ENCODE measurements at regions not wholly inside any gene's neighbourhood (a gene's known extent, or its start where the extent isn't known, plus 50 kb on each side); places are given as distances from the start of the nearest gene placed in this dataset.

GRCh38 chr11:71188886-71189767 is 63.2 kb downstream of the SHANK2 start:
- Histone ChIP-seq H3K4me1 (no peaks in the 10 kb centered on the region), H3K36me3 (no peaks in the 10 kb centered on the region), H3K4me3 (no peak overlapping the region), H3K9me3 (no peaks in the 10 kb centered on the region), H3K27me3 (peaks cover 0 to 3% (median 0%) of the 10 kb centered on the region in 4 donors), H3K27ac (replicated peaks in 1 of 4) (no peak overlapping the region)
- TF ChIP-seq CTCF (IDR thresholded peaks at IDR 0.05) (no peak), EP300 (IDR thresholded peaks at IDR 0.05) (no peak), POLR2AphosphoS5 (IDR thresholded peaks at IDR 0.05) (no peak), POLR2A (IDR thresholded peaks at IDR 0.05; ENCODE audit: low read depth) (no peak)
- no peak for DNase-seq (ENCODE audit: extremely low spot score)
- 86% methylated on average over 19 of the region's 20 CpGs for WGBS
- intact Hi-C loops (cut with DNase I) = no loop called here

- H3K27me3 ChIP-seq = peaks cover 0 to 3% (median 0%) of the 10 kb centered on the region in 4 donors
- no peaks in the 10 kb centered on the region for H3K9me3 ChIP-seq
- H3K4me1 ChIP-seq = no peaks in the 10 kb centered on the region
- no peak for DNase-seq (ENCODE audit: extremely low spot score)
- no peak for TF ChIP-seq POLR2AphosphoS5 (IDR thresholded peaks at IDR 0.05)
- TF ChIP-seq CTCF (IDR thresholded peaks at IDR 0.05) = no peak
- TF ChIP-seq POLR2A (IDR thresholded peaks at IDR 0.05; ENCODE audit: low read depth) = no peak
- no peak for TF ChIP-seq EP300 (IDR thresholded peaks at IDR 0.05)
- H3K27ac ChIP-seq (replicated peaks in 1 of 4) = no peak overlapping the region
- H3K4me3 ChIP-seq = no peak overlapping the region
- no peaks in the 10 kb centered on the region for H3K36me3 ChIP-seq
- 92% methylated on average over 8 of the region's 8 CpGs for WGBS
- intact Hi-C loops (cut with DNase I) = no loop called here
Observed at GRCh38 chr11:71188073-71188472, 64.3 kb downstream of the SHANK2 start.

DNA sequence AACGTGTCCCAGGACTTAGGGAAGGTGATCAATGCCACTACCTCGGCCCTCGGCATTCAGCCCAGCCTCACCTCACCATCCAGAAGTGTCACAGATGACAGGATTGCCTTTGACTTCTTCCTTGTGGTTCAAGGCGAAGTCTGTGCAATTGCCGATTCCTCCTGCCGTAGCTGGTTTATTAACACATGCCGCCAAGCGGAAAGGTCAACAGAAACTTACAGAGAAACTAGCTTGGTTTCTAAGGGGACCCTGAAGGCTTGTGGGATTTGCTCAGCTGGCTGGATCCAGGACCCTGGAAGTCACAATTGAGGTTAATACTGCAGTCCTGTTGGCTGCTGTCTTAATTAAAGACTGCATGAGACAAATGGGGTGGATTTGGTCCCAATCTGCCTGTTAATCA is 65.6 kb downstream of the SHANK2 start:
- intact Hi-C loops (cut with DNase I) = no loop called here
- 84% methylated on average over 7 of the region's 8 CpGs for WGBS

GRCh38 chr11:71185411-71185810 is 67.0 kb downstream of the SHANK2 start:
- H3K27me3 ChIP-seq = peaks cover 0 to 7% (median 0%) of the 10 kb centered on the region in 4 donors
- no peak overlapping the region for H3K4me3 ChIP-seq
- no peak overlapping the region for H3K27ac ChIP-seq (replicated peaks in 1 of 4)
- no peak for DNase-seq (ENCODE audit: extremely low spot score)
- no peaks in the 10 kb centered on the region for H3K9me3 ChIP-seq
- intact Hi-C loops (cut with DNase I) = no loop called here
- TF ChIP-seq POLR2A (IDR thresholded peaks at IDR 0.05; ENCODE audit: low read depth) (no peak), EP300 (IDR thresholded peaks at IDR 0.05) (no peak), POLR2AphosphoS5 (IDR thresholded peaks at IDR 0.05) (no peak), CTCF (IDR thresholded peaks at IDR 0.05) (no peak)
- no peaks in the 10 kb centered on the region for H3K4me1 ChIP-seq
- 70% methylated on average over 3 of the region's 3 CpGs for WGBS
- no peaks in the 10 kb centered on the region for H3K36me3 ChIP-seq

More for the DNA sequence above, 65.6 kb downstream of the SHANK2 start:
- no peaks in the 10 kb centered on the region for H3K4me1 ChIP-seq
- no peaks in the 10 kb centered on the region for H3K9me3 ChIP-seq
- H3K4me3 ChIP-seq = no peak overlapping the region
- TF ChIP-seq POLR2AphosphoS5 (IDR thresholded peaks at IDR 0.05) (no peak), EP300 (IDR thresholded peaks at IDR 0.05) (no peak), POLR2A (IDR thresholded peaks at IDR 0.05; ENCODE audit: low read depth) (no peak), CTCF (IDR thresholded peaks at IDR 0.05) (no peak)
- no peak overlapping the region for H3K27ac ChIP-seq (replicated peaks in 1 of 4)
- no peaks in the 10 kb centered on the region for H3K36me3 ChIP-seq
- no peak for DNase-seq (ENCODE audit: extremely low spot score)
- H3K27me3 ChIP-seq = peaks cover 0 to 6% (median 0%) of the 10 kb centered on the region in 4 donors
